ENCODE measurements at regions not wholly inside any gene's neighbourhood (a gene's known extent, or its start where the extent isn't known, plus 50 kb on each side); places are given as distances from the start of the nearest gene placed in this dataset.

GRCh38 chr17:69719474-69720048, 305.1 kb downstream of the MAP2K6 start:
- DNase-seq (ENCODE audit: low spot score), result no peak

- no peak for DNase-seq (ENCODE audit: low spot score)
Measured at GRCh38 chr17:69722518-69722917, 308.0 kb downstream of the MAP2K6 start.

- DNase-seq (ENCODE audit: low spot score), result no peak
Measured at GRCh38 chr17:69723316-69723715, 308.8 kb downstream of the MAP2K6 start.

- DNase-seq (ENCODE audit: low spot score), result no peak
Measured at GRCh38 chr17:69723741-69724140, 309.2 kb downstream of the MAP2K6 start.

GRCh38 chr17:69724238-69724637, 309.7 kb downstream of the MAP2K6 start:
- DNase-seq (ENCODE audit: low spot score), result no peak

GRCh38 chr17:69725146-69725545, 310.6 kb downstream of the MAP2K6 start:
- DNase-seq (ENCODE audit: low spot score), result no peak

- DNase-seq (ENCODE audit: low spot score), result no peak
Measured at GRCh38 chr17:69728816-69729215, 314.3 kb downstream of the MAP2K6 start.

GRCh38 chr17:69729944-69730343, 315.4 kb downstream of the MAP2K6 start:
- no peak for DNase-seq (ENCODE audit: low spot score)

- DNase-seq (ENCODE audit: low spot score), result no peak
Measured at GRCh38 chr17:69732272-69732918, 317.9 kb downstream of the MAP2K6 start.

GRCh38 chr17:69733171-69734012, 318.9 kb downstream of the MAP2K6 start:
- DNase-seq (ENCODE audit: low spot score), result no peak

GRCh38 chr17:69734656-69735055, 320.2 kb downstream of the MAP2K6 start:
- no peak for DNase-seq (ENCODE audit: low spot score)

- DNase-seq (ENCODE audit: low spot score), result no peak
Measured at GRCh38 chr17:69735285-69735684, 320.8 kb downstream of the MAP2K6 start.

- DNase-seq (ENCODE audit: low spot score), result no peak
Measured at GRCh38 chr17:69743091-69743490, 328.6 kb downstream of the MAP2K6 start.

- DNase-seq (ENCODE audit: low spot score), result no peak
Measured at GRCh38 chr17:69744512-69745070, 330.1 kb downstream of the MAP2K6 start.

GRCh38 chr17:69749911-69750310, 325.1 kb upstream of the KCNJ16 start:
- no peak for DNase-seq (ENCODE audit: low spot score)

GRCh38 chr17:69757688-69758430, 317.2 kb upstream of the KCNJ16 start:
- no peak for DNase-seq (ENCODE audit: low spot score)

GRCh38 chr17:69760562-69760961, 314.5 kb upstream of the KCNJ16 start:
- no peak for DNase-seq (ENCODE audit: low spot score)

GRCh38 chr17:69761011-69761410, 314.0 kb upstream of the KCNJ16 start:
- no peak for DNase-seq (ENCODE audit: low spot score)

- DNase-seq (ENCODE audit: low spot score), result no peak
Measured at GRCh38 chr17:69761767-69762321, 313.2 kb upstream of the KCNJ16 start.

GRCh38 chr17:69762359-69762758, 312.7 kb upstream of the KCNJ16 start:
- no peak for DNase-seq (ENCODE audit: low spot score)

GRCh38 chr17:69762766-69763165, 312.3 kb upstream of the KCNJ16 start:
- no peak for DNase-seq (ENCODE audit: low spot score)

GRCh38 chr17:69763503-69763902, 311.5 kb upstream of the KCNJ16 start:
- DNase-seq (ENCODE audit: low spot score), result no peak
